ENCODE measurements at regions not wholly inside any gene's neighbourhood (a gene's known extent, or its start where the extent isn't known, plus 50 kb on each side); places are given as distances from the start of the nearest gene placed in this dataset.
A peak's percentile ranks its signal among the peaks of the same experiment; 100 is the strongest.
"Not testable (repeated sequence)": the region's sequence is repeated elsewhere in the genome, so short reads cannot be mapped to it uniquely, and the experiment has no call there.

DNA sequence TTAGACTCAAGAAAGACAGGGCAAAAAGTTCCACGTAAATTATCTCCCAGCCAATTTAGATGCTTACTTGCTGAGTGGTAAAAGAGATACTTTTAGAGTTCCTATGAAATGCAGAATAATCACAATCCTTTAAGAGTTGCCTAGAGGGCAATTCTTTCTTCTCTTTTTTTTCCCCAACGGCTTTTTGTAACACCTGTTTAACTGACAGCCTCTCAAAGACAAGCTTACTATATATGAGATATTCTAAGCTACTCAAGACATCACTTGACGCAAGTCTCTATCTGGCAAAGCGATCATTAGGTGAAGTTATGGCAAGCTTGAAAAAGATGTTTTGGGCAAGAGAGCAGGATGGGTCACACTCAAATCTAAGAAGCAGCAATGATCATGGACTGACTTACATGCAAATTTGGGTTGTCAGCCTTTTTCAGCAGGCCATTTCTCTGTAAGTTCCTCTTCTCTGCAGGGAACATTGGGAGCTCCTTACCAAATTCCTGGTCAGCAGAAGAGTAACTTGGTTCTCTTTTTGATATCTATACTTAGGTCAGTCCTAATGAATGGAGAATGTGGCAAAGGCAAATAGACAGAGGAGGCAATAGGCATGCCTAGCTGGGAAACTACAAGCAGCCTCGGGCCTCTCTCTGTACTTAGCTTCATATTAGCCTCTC is 162.9 kb upstream of the FGF13 start:
- no peaks in the 10 kb centered on the region for H3K9me3 ChIP-seq (ENCODE audit: control insufficient read depth, low read depth, low read length)
- no peak overlapping the region for H2BK20ac ChIP-seq (ENCODE audit: low read depth, low read length, poor library complexity, severe bottlenecking)
- DNase-seq: no peak
- no peaks in the 10 kb centered on the region; a peak in 1 of 7 replicates for H3K36me3 Mint-ChIP-seq (ENCODE audit: insufficient read depth in 1 of 3, low read depth in 3 of 3)
- H2AFZ ChIP-seq (ENCODE audit: low read length): no peak overlapping the region
- H2AK5ac ChIP-seq (ENCODE audit: insufficient read length, low read length): no peak overlapping the region
- no peak overlapping the region for H3K14ac ChIP-seq (ENCODE audit: insufficient read depth, low read length)
- H3K27me3 Mint-ChIP-seq (ENCODE audit: low read depth): no peaks in the 10 kb centered on the region
- H4K8ac ChIP-seq (replicated peaks; ENCODE audit: insufficient read length, low read depth, low read length): no peak overlapping the region
- H3K4me1 ChIP-seq (ENCODE audit: insufficient read depth, low read length): no peaks in the 10 kb centered on the region
- no peak overlapping the region for H2BK15ac ChIP-seq (ENCODE audit: low read depth, low read length)
- no peak overlapping the region for H3K4ac ChIP-seq (ENCODE audit: low read depth, low read length)
- no peak overlapping the region for H3K23ac ChIP-seq (ENCODE audit: insufficient read length, low read depth, low read length)
- no peak overlapping the region for H3K4me2 ChIP-seq (ENCODE audit: insufficient read depth, insufficient read length, low read length)
- WGBS (ENCODE audit: extremely low coverage, insufficient read length, low lambda C conversion rate): no CpG with 5 or more reads among the region's 5 CpGs
- no peaks in the 10 kb centered on the region for H4K20me1 ChIP-seq (ENCODE audit: control insufficient read depth, insufficient read depth, insufficient read length)
- H2BK5ac ChIP-seq (ENCODE audit: insufficient read length, low read length): no peak overlapping the region
- no peaks in the 10 kb centered on the region for H3K27me3 ChIP-seq (ENCODE audit: insufficient read depth, low read length)
- no peak overlapping the region for H3K27ac ChIP-seq (ENCODE audit: insufficient read length, low read depth, low read length)
- H3K4me3 Mint-ChIP-seq: no peak overlapping the region
- peaks cover 8 to 13% of the 10 kb centered on the region in 2 experiments for H3K4me1 Mint-ChIP-seq
- no peak overlapping the region for H3K56ac ChIP-seq (ENCODE audit: insufficient read length, low read depth, low read length)
- no peak overlapping the region for H2BK120ac ChIP-seq (ENCODE audit: low read depth, low read length, poor library complexity, severe bottlenecking)
- H3K27ac Mint-ChIP-seq: peak overlapping the region in 1 of 3 experiments; percentile 24; a peak in 1 of 7 replicates
- H3K18ac ChIP-seq (ENCODE audit: insufficient read length, low read depth, low read length): no peak overlapping the region
- TF ChIP-seq, protein P1, sequence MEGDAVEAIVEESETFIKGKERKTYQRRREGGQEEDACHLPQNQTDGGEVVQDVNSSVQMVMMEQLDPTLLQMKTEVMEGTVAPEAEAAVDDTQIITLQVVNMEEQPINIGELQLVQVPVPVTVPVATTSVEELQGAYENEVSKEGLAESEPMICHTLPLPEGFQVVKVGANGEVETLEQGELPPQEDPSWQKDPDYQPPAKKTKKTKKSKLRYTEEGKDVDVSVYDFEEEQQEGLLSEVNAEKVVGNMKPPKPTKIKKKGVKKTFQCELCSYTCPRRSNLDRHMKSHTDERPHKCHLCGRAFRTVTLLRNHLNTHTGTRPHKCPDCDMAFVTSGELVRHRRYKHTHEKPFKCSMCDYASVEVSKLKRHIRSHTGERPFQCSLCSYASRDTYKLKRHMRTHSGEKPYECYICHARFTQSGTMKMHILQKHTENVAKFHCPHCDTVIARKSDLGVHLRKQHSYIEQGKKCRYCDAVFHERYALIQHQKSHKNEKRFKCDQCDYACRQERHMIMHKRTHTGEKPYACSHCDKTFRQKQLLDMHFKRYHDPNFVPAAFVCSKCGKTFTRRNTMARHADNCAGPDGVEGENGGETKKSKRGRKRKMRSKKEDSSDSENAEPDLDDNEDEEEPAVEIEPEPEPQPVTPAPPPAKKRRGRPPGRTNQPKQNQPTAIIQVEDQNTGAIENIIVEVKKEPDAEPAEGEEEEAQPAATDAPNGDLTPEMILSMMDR (conservative IDR thresholded peaks at IDR 0.05): no peak
- H3K9me3 Mint-ChIP-seq: peaks cover 4 to 52% of the 10 kb centered on the region in 2 experiments
- H4K91ac ChIP-seq (ENCODE audit: insufficient read length, low read depth, low read length): no peak overlapping the region
- H2BK12ac ChIP-seq (ENCODE audit: insufficient read length, low read depth, low read length): no peak overlapping the region
- no peak overlapping the region for H3T11ph ChIP-seq (ENCODE audit: low read length)
- H4K5ac ChIP-seq (ENCODE audit: insufficient read length, low read depth, low read length): no peak overlapping the region
- H3K23me2 ChIP-seq (ENCODE audit: insufficient read length, low read depth, low read length, poor library complexity, severe bottlenecking): no peaks in the 10 kb centered on the region
- 0 out of 2 replicates have a peak, but pooled peaks cover 2% of the 10 kb centered on the region for H3K79me2 ChIP-seq (ENCODE audit: insufficient read depth, low read length)
- H3K9ac ChIP-seq (ENCODE audit: extremely low read depth, insufficient read length, low read length): no peak overlapping the region
- no peaks in the 10 kb centered on the region for H3K79me1 ChIP-seq (ENCODE audit: insufficient read depth, low read depth, low read length, poor library complexity, severe bottlenecking)

DNA sequence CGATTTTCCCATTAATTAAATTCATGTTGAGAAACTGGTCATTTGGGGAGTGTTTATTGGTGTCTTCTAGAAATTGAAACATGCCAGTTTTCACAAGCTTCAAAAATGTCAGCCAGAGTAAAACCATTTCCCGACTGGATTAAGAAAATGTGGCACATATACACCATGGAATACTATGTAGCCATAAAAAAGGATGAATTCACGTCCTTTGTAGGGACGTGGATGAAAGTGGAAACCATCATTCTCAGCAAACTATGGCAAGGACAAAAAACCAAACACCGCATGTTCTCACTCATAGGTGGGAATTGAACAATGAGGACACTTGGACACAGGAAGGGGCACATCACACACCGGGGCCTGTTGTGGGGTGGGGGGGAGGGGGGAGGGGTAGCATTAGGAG is 162.1 kb upstream of the FGF13 start:
- H3K9me3 ChIP-seq (ENCODE audit: control insufficient read depth, low read depth, low read length); H4K5ac ChIP-seq (ENCODE audit: insufficient read length, low read depth, low read length); H3K27me3 ChIP-seq (ENCODE audit: insufficient read depth, low read length); H3K79me1 ChIP-seq (ENCODE audit: insufficient read depth, low read depth, low read length, poor library complexity, severe bottlenecking); H3K4me3 Mint-ChIP-seq; H3K4ac ChIP-seq (ENCODE audit: low read depth, low read length); H3K23me2 ChIP-seq (ENCODE audit: insufficient read length, low read depth, low read length, poor library complexity, severe bottlenecking); H4K8ac ChIP-seq (replicated peaks; ENCODE audit: insufficient read length, low read depth, low read length); H2BK20ac ChIP-seq (ENCODE audit: low read depth, low read length, poor library complexity, severe bottlenecking); DNase-seq; H3K4me1 ChIP-seq (ENCODE audit: insufficient read depth, low read length); H3K79me2 ChIP-seq (ENCODE audit: insufficient read depth, low read length); H2AK5ac ChIP-seq (ENCODE audit: insufficient read length, low read length); H3K18ac ChIP-seq (ENCODE audit: insufficient read length, low read depth, low read length); H3K27ac ChIP-seq (ENCODE audit: insufficient read length, low read depth, low read length); H3K4me2 ChIP-seq (ENCODE audit: insufficient read depth, insufficient read length, low read length); H2AFZ ChIP-seq (ENCODE audit: low read length); H2BK120ac ChIP-seq (ENCODE audit: low read depth, low read length, poor library complexity, severe bottlenecking); H3K9ac ChIP-seq (ENCODE audit: extremely low read depth, insufficient read length, low read length); H4K91ac ChIP-seq (ENCODE audit: insufficient read length, low read depth, low read length); H4K20me1 ChIP-seq (ENCODE audit: control insufficient read depth, insufficient read depth, insufficient read length); H2BK12ac ChIP-seq (ENCODE audit: insufficient read length, low read depth, low read length); H3K56ac ChIP-seq (ENCODE audit: insufficient read length, low read depth, low read length); H2BK5ac ChIP-seq (ENCODE audit: insufficient read length, low read length); H3K14ac ChIP-seq (ENCODE audit: insufficient read depth, low read length); H3K27ac Mint-ChIP-seq; H2BK15ac ChIP-seq (ENCODE audit: low read depth, low read length); H3T11ph ChIP-seq (ENCODE audit: low read length); H3K23ac ChIP-seq (ENCODE audit: insufficient read length, low read depth, low read length); H3K27me3 Mint-ChIP-seq (ENCODE audit: low read depth); H3K36me3 Mint-ChIP-seq (ENCODE audit: insufficient read depth in 1 of 3, low read depth in 3 of 3): not testable (repeated sequence)
- Mint-ChIP-seq H3K4me1 (peaks cover 8 to 15% of the 10 kb centered on the region in 2 experiments), H3K9me3 (peaks cover under 1 to 50% of the 10 kb centered on the region in 2 experiments)
- WGBS (ENCODE audit: extremely low coverage, insufficient read length, low lambda C conversion rate): no CpG with 5 or more reads among the region's 6 CpGs
